ENCODE measurements at regions not wholly inside any gene's neighbourhood (a gene's known extent, or its start where the extent isn't known, plus 50 kb on each side); places are given as distances from the start of the nearest gene placed in this dataset.

DNA sequence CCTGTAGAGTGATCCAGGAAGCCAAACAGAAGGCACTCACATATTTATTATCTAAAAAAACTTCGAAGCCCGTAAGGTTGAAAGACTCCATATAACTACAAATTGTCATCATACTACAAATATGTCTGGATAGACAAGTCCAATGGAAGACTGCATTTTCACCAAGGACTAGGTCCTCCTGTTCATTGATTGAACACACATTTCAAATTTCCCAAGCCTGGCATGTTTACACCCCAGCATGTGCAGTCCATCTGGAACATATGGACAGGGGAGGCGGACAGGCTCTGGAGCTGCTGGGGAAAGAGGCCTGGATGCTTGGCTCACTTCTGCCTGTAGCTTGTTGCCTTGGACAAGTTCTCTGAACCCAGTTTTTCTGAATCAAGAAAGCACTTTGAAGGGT, 378.7 kb downstream of the ENC1 start:
- DNase-seq (ENCODE audit: low read depth in 2 of 2) = no peak

- DNase-seq (ENCODE audit: low read depth in 2 of 2) = no peak
Measured at GRCh38 chr5:74261421-74261820, 379.1 kb downstream of the ENC1 start.

GRCh38 chr5:74259572-74259971, 381.0 kb downstream of the ENC1 start:
- DNase-seq (ENCODE audit: low read depth in 2 of 2) = no peak

GRCh38 chr5:74258314-74258665, 382.2 kb downstream of the ENC1 start:
- DNase-seq (ENCODE audit: low read depth in 2 of 2) = no peak

- DNase-seq (ENCODE audit: low read depth in 2 of 2) = no peak
Measured at GRCh38 chr5:74257645-74258313, 382.7 kb downstream of the ENC1 start.

DNA sequence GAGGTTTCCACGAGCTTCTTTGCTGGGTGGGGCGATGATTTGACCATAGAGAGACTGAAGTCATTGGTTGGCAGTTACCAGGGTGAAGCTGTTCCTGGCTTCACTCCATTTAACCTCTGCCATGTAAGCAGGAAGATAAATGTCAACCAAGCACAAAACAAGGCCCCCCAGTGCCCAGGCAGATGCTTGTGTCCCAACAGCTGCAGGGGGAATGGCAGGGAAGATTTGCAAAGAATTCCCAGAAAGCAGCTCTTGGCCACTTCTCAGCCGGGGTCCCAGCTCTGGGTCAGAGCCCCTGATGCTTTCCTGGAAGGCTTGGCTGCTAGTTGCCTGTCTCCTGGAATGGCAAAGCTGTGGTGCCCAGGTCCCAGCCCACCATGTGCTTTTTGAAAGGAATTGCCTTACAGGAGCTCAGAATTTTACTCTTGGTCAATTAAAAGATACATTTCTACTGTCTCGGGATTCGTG, 383.4 kb downstream of the ENC1 start:
- DNase-seq (ENCODE audit: low read depth in 2 of 2) = no peak

DNA sequence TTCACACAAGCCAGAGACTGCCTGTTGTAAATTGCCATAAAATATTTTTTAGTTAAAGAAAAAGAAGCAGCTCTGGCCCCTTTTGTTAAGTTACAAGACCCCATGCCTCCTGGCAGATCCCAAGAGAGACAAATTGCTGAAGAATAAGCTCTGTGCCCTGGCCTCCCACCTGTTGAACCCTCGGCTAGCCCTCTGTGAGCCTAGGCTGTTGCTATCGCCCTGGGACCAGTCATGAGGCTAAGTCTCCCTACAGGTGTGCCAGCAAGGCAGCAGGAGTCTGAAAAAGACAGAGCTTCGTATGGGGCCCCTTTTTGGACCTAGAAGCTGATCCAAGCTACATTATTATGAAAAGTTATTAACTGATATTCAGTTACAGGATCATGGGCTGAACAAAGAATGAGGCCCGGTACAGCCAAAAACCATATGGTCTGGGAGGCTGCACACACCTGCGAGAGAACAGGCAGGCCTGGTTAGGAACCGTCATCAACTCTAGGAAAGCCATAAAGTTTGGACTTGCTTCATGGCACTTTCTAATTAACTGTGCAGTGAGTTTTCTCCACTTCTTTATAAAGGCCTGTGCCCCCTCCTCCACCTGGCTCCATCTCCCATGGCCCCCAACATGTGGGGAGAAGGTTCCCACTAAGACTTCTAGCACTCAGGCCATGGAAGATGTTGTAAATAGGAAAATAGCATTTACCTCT, 384.7 kb downstream of the ENC1 start:
- no peak for DNase-seq (ENCODE audit: low read depth in 2 of 2)

DNA sequence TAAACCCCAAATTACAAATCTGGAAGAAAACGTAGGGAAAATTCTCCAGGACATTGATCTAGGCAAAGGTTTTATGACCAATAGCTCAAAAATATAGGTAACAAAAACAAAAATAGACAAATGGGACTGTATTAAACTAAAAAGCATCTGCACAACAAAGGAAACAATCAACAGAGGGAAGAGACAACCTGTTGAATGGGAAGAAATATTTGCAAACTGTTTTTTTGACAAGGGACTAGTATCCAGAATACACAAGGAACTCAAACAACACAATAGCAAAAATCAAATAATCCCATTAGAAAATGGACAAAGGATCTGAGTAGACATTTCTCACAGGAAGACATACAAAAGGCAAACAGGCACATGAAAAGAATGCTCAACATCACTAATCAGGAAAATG, 386.3 kb downstream of the ENC1 start:
- no peak for DNase-seq (ENCODE audit: low read depth in 2 of 2)

DNA sequence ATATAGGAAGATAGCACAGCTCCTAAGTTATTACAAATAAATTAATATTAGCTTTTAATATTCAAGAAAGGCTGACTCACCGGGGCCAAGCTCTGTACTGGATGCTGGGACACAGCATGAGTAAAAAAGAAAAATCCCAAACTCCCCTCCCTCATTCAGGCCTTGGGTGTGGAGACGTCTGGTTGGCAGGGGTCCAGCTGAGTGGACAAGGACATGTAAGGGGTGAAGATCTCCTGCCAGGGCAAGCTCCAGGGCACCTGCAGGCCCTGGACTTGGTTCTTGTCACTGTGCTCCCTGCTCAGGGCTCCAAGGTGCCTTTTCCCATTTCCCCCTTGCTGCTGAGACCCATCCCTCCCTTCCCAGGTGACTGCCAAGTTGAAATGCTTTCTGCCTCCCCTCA, 388.5 kb downstream of the ENC1 start:
- DNase-seq (ENCODE audit: low read depth in 2 of 2) = no peak

- DNase-seq (ENCODE audit: low read depth in 2 of 2) = no peak
Measured at GRCh38 chr5:74251141-74252035, 389.1 kb downstream of the ENC1 start.

DNA sequence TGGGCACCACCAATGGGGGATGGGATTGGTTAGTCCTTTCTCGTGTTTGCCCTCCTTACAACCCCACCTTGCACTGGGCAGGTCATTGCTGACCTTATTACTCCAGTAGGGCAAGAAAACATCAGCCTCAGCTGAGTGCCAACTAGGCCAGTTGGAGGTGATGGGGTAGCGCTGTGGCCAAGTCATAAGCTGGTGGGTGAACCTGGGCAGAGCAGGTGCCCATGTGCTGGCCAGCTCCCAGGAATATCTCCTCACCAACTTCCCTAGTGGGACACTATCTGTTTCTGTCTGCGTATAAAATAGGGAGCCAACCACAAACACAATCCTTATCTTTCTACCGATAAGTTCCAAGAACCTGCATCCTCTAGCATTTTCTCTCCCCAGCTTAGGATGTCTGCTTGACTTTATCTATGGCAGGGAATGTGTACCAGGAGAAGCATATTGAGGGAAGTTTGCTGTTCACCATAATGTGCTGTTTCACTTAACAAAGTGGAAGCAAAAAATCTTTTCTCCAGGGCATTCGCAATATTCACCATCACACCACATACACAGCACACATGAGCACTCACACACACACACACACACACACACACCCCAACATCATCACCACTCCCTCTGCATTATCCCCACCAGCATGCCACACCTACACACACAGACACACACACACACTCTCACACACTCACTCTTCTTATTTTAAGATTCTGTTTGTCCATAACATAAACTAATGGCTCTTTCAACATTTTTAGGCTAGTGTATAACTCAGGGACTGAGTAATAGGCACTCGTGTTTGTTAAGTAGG, 390.0 kb downstream of the ENC1 start:
- DNase-seq (ENCODE audit: low read depth in 2 of 2) = no peak

- DNase-seq (ENCODE audit: low read depth in 2 of 2) = no peak
Measured at GRCh38 chr5:74248576-74248975, 392.0 kb downstream of the ENC1 start.

DNA sequence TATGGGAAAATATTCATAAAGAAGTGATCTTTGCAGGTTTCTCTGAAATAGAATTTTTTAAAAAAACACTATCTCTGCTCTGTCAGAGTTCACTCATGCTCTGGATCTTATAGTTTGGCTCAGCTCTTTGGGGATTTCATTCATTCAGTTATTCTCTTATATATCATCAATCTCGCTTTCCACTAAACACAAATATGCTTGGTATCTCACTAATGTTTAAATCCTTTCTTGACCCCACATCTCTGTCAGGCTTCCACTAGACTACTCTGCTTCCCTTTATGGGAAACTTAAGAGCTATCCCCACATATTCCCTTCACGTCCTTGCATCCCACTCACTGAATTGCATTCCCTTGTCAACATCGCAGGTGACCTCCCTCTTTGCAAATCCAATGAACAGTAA, 396.1 kb downstream of the ENC1 start:
- no peak for DNase-seq (ENCODE audit: low read depth in 2 of 2)

- no peak for DNase-seq (ENCODE audit: low read depth in 2 of 2)
Measured at GRCh38 chr5:74243634-74244033, 396.9 kb downstream of the ENC1 start.

- no peak for DNase-seq (ENCODE audit: low read depth in 2 of 2)
Measured at GRCh38 chr5:74242516-74242915, 398.0 kb downstream of the ENC1 start.

DNA sequence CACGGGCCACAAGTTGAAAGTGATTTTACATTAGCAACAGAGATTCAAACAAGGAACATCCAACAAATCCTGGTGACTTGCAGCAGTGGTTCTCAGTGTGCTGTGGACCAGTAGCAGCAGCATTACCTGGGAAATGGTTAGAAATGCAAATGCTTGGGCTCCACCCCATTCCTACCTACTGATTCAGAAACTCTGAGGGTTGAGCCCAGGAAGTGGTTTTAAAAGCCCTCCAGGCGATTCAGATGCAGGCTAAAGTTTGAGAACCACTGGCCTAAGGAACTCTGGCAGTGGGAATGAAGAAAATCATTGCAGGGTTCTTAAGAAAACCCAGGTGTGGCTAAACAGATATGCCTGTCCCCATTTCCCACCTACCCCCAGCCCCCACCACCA, 398.8 kb downstream of the ENC1 start:
- no peak for DNase-seq (ENCODE audit: low read depth in 2 of 2)

- no peak for DNase-seq (ENCODE audit: low read depth in 2 of 2)
Measured at GRCh38 chr5:74240783-74241750, 399.5 kb downstream of the ENC1 start.

DNA sequence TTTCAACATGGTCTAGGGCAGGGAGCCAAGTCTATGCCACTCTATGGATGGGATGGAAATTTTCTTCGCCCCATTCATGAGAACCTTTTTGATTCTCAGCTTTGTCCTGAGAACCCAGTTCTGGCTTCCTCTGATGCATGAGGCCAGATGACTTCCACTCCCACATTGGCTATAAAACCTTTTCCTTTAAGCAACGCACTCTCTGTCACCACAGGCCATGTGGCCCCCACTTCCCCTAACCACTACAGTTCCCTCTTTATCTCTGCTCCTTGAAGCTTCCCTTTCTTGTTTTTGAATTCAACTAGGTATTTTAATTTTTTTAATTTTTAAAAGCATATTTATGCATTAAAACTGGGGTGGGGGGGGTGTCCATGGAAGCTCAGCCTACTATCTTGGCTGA, 401.3 kb downstream of the ENC1 start:
- no peak for DNase-seq (ENCODE audit: low read depth in 2 of 2)

DNA sequence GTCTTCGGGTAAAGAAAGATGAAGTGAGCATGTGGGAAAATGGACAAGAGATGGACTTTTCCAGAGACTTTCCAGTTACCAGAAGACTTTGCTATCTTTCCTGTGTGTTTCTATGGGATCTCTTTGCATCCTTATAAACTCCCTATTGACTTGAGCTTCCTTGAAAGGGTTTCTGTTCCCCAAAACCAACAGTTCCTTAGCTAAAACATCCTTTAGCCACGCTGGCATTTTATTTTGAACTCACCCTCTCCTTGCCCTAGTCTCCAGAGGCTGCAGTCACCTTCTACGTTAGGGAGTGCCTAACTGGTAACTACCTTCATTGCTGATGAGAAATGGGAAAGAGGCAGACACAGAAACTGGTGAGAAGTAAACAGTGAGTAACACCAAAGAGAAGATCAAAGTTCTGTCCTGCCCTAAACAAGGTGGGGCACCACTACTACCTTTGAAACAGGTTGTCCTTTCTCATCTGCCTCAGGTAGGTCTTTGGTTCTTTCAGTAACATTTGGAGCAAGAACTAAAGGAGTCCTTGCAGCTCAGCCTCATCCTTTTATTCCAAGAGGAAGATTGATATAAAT, 402.9 kb downstream of the ENC1 start:
- DNase-seq (ENCODE audit: low read depth in 2 of 2) = no peak

GRCh38 chr5:74235552-74235951, 405.0 kb downstream of the ENC1 start:
- no peak for DNase-seq (ENCODE audit: low read depth in 2 of 2)

Data from stimulated activated CD8-positive, alpha-beta memory T cell treated with anti-CD3 and anti-CD28 coated beads, Interleukin-15, amount 100 ng/mL, for 4 hours (primary cell).